Hematopoietic multipotent progenitor cell treated with erythropoietin and hydrocortisone succinate and interleukin-3 and kit ligand, for 4 days (in vitro differentiated cells): ENCODE measurements at regions not wholly inside any gene's neighbourhood (a gene's known extent, or its start where the extent isn't known, plus 50 kb on each side); places are given as distances from the start of the nearest gene placed in this dataset.

Source experiments
- DNase-seq: peaks from one replicate; pipeline ENCODE4 v3.0.0-alpha.2; 2015

DNA sequence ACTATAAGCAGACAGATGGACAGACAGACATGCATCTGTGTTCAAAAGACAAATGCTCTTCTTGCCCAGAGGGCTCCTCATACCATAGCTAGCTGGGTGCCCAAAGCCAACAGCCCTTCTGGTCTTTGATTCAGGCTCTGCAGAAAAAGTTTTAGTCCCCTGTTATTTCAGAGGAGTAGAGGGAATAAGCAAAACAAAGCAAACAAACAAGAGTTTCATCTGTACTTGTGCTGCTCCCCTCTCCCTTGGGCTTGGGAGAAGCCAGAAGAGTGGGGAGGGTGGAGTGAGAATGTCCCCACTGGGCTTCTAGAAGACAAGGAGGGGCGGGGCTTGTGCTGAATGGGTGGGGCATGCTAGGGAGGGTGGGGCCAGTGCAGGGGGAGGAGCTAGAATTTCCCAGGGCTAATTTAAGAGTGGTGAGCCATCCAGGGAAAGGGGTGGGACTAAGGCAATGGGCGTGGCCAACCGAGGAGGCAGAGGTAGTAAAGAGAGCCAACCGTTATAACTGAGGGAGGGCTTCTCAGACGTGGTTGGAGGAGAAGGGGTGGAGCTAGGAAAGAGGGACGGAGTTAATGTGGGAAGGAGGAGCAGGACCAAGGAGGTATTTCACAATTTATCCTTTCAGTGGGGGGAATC, 101.2 kb upstream of the MGMT start:
- DNase-seq = peak; percentile 40

DNA sequence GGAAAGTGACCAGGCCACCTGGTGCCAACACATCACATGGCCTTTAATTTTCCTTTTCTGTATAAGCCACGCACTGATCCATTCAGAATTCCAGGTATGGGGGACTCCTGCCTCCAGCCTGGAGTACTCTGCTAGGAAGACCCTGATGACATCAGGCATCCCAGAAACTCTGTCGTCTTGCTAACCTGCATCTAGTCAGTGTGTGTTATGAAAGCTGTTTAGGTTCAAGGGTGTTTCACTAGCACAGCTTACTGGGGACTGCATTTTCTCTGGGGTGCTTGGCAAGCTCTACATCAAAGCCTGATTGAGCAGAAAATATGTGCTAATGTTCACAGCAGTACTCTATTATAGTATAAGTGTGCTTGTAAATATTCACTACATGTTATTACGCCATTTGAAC, 100.6 kb upstream of the MGMT start:
- no peak for DNase-seq

DNA sequence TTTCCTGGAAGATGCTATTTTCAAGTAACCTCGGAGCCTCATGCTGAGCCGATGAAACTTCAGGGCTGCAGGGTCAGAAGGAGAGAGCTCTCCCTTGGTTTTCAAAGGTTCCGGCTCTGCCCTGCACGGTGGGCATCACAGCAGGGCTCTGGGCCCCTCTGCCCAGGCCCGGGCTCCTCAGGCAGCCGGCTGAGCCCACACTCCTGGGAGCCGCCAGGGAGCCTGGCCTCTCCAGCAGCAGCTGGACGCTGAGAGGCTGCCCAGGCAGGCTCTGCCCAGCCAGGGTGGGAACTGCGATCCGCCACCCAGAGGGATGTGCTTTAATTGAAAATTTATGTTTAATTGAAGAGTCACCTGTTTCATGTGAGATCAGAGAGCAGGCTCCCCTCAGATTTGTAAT, 97.5 kb upstream of the MGMT start:
- no peak for DNase-seq

GRCh38 chr10:129371541-129371940, 95.5 kb upstream of the MGMT start:
- DNase-seq = no peak

DNA sequence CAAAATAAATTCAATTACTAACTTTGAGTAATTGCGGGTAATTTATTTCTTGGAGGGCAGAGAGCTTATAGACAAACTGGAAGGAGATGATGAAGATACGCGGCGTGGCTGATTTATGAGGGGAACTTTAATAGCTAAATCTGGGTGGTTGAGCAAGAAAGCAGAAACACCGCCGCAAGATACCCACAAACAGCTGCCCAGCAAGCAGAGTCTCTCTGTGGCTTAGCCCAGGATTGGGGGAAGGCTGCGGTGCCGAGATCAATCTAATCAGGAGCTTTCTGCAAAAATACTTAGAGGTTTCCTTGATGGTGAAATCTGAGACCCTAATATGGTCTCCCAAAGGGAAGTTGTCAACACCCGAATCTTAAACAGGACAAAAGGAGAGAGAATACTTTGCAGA, 94.9 kb upstream of the MGMT start:
- DNase-seq = peak; percentile 78

GRCh38 chr10:129373231-129373630, 93.8 kb upstream of the MGMT start:
- no peak for DNase-seq

DNA sequence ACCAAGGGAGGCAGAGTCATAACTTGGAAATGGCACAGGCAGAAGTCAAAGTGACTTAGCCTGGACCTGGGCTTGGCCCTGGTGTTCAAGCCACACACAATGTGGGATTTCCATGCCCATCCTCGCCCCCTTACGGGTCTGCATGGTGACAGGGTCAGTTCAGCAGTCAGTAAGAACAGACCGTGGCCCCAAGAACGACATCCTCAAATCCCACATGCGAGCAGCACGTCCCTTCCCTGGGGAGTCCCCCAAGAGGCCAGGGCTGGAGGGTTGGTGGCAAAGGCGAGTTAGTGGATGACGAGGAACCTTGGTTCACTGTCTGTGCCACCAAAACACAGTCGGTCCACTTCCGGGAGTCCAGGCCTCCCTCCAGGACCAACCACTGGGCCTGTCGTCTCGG, 93.3 kb upstream of the MGMT start:
- DNase-seq = no peak

DNA sequence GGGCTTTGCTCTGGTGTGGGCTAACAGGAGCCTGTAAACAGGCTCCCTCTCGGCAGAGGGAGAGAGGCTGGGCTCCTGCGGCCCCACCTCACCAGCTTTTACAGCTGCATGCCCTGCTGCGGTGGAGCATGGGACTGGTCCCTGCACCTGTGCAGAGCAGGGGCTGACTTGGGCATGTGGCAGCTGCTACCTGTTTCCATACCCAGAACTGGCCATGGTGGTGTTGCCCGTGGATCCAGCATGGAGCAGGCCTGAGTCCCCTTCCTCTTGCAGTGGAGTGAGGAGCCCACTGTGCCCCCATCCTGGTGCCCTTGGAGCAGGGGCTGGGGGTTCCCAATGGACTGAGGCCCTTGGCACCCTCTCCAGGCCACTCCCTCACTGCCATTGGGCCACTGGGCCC, 91.9 kb upstream of the MGMT start:
- no peak for DNase-seq

DNA sequence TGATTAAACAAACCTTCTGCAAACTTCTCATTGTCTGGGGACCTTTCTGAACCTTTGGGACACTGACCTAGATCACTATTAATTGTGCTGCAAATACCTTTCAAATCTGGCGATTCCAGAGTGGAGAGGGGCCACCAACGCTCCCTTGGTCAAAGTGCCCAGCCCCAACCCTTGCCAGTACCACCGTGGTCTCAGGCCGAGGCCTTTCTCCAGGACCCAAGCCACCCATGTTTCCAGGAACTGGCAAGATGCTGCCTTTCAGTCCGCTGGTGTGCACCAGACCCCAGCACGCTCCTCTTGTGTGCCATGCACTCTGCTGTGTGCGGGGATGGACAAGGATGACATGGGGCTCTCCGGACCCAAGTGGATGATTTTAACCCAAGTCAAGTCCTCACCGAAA, 91.1 kb upstream of the MGMT start:
- no peak for DNase-seq

- no peak for DNase-seq
Observed at GRCh38 chr10:129380279-129380678, 86.8 kb upstream of the MGMT start.

DNA sequence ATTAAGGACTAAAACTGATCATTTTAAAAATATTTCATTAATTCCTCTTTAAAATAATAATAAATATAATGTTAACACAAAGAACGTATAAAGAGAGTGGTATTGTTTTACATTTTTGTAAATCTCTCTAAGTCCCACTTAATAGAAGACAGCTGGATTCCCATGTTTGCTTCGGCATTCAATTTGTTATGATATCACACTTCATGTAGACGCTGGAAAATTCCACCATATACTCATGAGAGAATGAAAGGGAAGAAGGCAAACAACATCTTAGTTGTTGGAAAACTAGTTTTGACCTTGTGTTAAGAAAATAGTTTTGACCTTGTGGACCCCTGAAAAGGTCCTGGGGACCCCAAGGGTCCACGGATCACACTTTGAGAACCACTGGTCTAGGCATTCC, 85.3 kb upstream of the MGMT start:
- no peak for DNase-seq

DNA sequence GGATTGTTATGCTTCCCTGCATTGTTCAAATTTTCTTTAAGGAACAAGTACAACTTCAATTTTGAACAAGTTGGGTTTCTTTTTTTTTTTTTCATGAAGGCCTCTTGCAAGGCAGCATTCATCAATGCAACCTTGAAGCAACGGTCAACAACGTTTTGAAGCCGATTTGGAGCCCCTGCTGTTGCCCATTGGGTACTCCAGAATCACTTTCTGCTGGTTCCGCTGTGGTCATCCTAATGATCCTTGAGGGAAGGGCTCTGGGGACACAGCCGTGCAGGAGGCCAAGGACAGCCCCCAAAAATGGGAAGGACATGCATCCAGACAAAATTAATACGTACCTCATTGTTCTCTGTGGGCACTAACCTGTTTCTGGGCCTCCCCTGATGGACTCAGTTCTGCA, 84.6 kb upstream of the MGMT start:
- DNase-seq = no peak

GRCh38 chr10:129383651-129384050, 83.4 kb upstream of the MGMT start:
- no peak for DNase-seq

GRCh38 chr10:129385600-129385999, 81.4 kb upstream of the MGMT start:
- no peak for DNase-seq

- peak; percentile 38 for DNase-seq
Observed at GRCh38 chr10:129386415-129387257, 80.4 kb upstream of the MGMT start.

- DNase-seq = no peak
Observed at GRCh38 chr10:129387258-129387525, 79.8 kb upstream of the MGMT start.

GRCh38 chr10:129388435-129388834, 78.6 kb upstream of the MGMT start:
- DNase-seq = no peak

DNA sequence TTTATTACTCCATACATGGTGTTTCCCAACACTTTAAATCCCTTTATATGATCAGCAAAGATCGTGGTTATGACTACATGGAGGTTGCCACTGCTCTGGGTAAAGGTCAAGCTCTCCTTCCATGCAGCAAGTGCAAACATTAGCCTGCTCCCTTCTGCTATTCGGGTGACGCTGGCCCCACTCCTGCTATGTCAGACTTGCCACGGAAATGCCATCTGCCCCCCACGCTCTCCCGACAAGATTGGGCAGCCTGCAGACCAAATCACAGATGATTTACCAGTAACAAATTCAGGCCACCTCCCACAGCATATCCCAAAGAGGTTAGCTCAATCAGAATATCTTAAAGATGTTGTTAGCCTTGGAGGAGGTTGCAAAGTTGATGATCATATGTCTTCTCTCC, 77.8 kb upstream of the MGMT start:
- DNase-seq = no peak

DNA sequence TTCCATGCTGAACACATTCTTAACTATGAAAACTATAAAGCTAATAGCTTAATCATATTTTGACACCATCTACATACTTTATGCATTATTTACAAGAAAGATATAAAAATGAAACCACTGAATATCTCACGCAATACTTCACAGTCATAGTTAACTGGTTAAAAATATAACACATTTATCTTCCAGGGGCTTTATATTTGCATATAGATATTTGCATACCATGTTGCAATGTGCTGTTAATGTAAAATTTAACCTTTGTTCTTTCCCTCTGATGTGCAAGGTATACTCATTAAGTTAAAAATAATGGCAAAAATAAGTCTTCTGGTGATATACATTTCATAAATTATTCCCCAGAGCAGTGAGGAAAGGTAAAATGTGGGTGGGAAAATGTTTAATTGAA, 76.9 kb upstream of the MGMT start:
- no peak for DNase-seq

GRCh38 chr10:129390726-129391125, 76.3 kb upstream of the MGMT start:
- DNase-seq = no peak

DNA sequence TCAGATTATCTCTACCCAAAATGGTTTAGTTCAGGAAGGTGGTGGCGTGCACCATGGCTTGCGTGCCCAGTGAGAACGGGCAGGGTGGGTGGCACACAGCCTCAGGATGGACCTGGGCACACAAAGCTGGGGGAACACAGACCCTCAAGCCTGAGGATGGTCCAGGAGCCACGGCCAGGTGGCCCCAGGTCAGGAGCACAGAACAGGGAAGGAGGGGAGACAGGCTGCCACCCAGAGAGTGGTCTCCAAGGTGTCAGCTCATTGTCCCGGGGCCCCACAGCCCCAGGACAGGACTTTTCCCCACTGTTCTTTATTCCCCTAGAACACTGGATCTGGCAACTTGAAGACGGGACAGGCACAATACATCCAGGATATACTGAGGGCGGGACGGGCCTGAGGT, 75.6 kb upstream of the MGMT start:
- no peak for DNase-seq

GRCh38 chr10:129392855-129393254, 74.2 kb upstream of the MGMT start:
- no peak for DNase-seq

GRCh38 chr10:129393812-129394211, 73.2 kb upstream of the MGMT start:
- DNase-seq = no peak

DNA sequence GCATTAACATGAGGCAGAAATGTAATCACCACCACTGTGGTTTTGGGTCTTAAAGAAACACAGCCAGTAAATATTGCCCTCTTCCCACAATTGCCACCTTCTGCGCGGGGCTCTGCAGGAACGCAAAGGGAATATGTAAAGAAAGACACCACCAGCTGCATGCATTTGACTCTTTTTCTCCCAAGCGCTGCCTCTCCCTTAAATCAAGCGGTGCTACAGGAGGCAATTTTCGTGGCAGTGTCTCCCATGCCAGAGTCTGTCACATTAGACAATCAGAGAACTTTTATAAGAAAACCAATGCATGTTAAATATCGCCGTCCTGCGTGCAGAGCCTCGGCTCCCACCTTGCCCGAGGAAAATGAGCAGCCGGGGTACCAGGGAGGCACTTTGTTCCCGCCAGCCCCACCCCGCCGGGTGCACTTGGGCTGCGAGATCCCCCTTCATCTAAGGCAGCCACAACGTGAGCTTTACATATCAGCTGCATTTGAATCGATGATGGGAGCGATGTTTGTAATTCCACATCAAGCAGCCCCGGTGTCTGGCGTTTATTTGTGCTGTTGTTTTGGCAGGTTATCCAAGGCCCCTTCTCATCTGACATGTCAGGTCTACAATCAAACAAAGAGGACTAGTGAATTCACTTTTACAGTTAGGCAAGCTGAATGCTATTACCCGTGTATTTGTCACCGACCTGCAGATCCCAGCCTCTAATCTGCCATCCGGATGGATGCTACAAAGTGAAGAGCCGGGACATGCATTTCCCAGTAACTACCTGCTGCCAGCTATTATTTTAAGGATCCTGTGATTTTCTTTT, 72.3 kb upstream of the MGMT start:
- DNase-seq = no peak
